ENCODE measurements at regions not wholly inside any gene's neighbourhood (a gene's known extent, or its start where the extent isn't known, plus 50 kb on each side); places are given as distances from the start of the nearest gene placed in this dataset.
"Not testable (repeated sequence)": the region's sequence is repeated elsewhere in the genome, so short reads cannot be mapped to it uniquely, and the experiment has no call there.

- DNase-seq (ENCODE audit: low read depth in 4 of 4, low spot score in 3 of 4) = no peak
Observed at GRCh38 chr10:35890676-35891495, 248.8 kb upstream of the FZD8 start.

- no peak for DNase-seq (ENCODE audit: low read depth in 4 of 4, low spot score in 3 of 4)
Observed at GRCh38 chr10:35889971-35890675, 248.0 kb upstream of the FZD8 start.

DNA sequence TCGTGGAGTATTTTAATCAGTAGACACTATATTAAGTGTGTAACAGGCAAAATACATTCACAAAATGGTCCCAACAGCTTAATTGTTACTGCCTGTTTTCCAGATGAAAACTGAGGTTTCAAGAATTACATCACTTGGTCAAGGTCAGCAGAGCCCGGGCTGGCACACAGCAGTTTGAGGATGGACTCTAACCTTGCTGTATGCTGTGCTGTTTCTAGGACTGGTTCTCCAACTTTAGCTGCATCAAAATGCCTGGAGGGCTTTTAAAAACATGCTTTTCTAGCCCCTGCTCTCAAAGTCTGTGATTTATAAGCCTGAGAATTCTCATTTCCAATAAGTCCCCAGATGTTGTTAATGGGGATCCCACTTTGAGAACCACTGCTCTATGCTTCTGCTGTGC is 247.1 kb upstream of the FZD8 start:
- no peak for DNase-seq (ENCODE audit: low read depth in 4 of 4, low spot score in 3 of 4)

GRCh38 chr10:35888400-35888799 is 246.3 kb upstream of the FZD8 start:
- DNase-seq (ENCODE audit: low read depth in 4 of 4, low spot score in 3 of 4) = no peak

GRCh38 chr10:35887685-35888084 is 245.6 kb upstream of the FZD8 start:
- no peak for DNase-seq (ENCODE audit: low read depth in 4 of 4, low spot score in 3 of 4)

DNA sequence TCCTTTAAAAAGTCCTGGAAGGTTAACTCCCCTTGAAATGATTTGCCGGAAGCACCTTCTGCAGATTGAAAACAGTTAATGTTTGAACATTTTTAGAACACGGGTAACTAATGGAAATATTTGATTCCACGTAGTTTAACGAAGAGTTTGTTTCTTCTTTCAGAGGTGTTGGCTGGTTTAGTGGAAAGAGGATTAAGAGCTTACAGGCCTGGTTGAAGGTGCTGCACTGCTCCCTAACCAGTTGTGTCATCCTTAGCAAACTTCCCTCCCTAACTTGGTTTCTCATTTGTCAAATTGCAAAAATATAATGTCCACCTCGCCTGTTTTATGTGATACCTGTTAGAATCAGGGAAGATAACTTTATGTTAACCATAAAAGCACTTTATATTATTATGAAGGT is 243.0 kb upstream of the FZD8 start:
- DNase-seq (ENCODE audit: low read depth in 4 of 4, low spot score in 3 of 4) = no peak

GRCh38 chr10:35884657-35885071 is 242.6 kb upstream of the FZD8 start:
- DNase-seq (ENCODE audit: low read depth in 4 of 4, low spot score in 3 of 4) = no peak

GRCh38 chr10:35882422-35883150 is 240.5 kb upstream of the FZD8 start:
- no peak for DNase-seq (ENCODE audit: low read depth in 4 of 4, low spot score in 3 of 4)

DNA sequence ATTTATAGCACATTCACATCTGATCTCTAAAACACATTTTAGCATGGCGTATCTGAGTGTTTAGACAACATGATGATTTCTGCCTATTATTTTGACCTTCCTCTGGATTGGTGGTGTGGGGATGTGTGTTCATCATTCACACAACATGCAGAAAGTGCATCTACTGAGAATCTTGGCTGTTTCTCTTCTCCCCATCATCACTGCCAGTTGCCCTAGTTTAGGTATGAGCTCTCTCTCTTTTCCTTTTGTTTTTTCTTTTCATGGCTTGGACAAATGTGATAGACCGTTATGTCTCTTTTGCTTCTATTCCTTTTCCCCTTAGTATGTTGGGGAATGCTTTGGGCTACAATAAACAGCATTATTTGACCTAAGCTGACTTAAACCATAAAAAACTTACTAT is 239.2 kb upstream of the FZD8 start:
- no peak for DNase-seq (ENCODE audit: low read depth in 4 of 4, low spot score in 3 of 4)

- DNase-seq (ENCODE audit: low read depth in 4 of 4, low spot score in 3 of 4) = no peak
Observed at GRCh38 chr10:35876248-35876647, 234.2 kb upstream of the FZD8 start.

DNA sequence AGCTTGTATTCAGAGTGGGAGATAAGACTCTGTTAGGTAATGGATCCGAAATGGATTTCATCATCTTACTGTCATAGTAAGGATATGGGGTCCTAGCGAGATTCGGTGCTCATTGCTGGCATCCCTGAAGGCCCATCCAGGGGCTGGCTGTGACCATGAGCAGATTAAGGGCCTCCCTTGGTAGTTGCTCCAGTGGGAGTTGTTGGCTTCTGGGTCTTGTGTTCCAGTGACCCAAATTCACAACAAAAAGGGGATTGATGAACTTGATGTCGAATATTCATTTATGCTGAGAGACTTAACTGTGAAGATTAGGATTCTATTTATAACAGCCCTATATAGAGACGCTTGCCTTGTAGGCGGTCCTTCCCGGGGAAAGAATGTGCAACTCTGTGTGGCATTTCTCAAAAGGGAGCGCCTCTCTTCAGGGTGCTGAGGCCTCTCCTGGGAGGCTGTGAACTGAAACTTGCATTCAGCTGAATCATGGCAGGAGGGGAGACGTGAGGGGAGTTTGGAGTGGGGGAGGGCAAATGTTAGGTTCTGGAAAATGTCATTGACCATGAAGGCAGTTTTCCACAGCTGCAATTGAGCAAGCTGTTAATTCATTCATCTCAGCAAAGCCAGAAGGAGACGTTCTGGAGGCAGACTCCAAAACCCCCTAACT is 233.1 kb upstream of the FZD8 start:
- DNase-seq (ENCODE audit: low read depth in 4 of 4, low spot score in 3 of 4) = no peak

GRCh38 chr10:35874311-35875015 is 232.4 kb upstream of the FZD8 start:
- no peak for DNase-seq (ENCODE audit: low read depth in 4 of 4, low spot score in 3 of 4)

DNA sequence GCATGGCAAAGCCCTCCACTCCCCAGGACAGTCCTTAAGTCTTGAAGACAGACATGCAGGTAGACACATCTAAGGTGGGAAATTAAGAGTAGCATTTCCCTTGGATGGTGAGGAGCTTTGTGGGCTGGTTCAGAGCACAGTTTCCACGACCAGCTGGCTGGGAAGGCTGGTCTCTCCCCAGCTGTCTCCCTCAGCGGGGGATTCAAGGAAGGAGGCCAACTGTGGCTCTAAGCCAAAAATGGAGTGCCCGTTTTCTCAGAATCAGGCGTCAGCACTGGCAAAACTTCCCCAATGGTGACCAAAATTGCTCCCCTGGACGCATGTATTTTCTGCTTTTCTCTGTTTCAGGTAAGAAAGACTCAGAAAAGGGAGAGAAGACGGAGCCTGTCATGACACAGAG is 230.6 kb upstream of the FZD8 start:
- no peak for DNase-seq (ENCODE audit: low read depth in 4 of 4, low spot score in 3 of 4)

DNA sequence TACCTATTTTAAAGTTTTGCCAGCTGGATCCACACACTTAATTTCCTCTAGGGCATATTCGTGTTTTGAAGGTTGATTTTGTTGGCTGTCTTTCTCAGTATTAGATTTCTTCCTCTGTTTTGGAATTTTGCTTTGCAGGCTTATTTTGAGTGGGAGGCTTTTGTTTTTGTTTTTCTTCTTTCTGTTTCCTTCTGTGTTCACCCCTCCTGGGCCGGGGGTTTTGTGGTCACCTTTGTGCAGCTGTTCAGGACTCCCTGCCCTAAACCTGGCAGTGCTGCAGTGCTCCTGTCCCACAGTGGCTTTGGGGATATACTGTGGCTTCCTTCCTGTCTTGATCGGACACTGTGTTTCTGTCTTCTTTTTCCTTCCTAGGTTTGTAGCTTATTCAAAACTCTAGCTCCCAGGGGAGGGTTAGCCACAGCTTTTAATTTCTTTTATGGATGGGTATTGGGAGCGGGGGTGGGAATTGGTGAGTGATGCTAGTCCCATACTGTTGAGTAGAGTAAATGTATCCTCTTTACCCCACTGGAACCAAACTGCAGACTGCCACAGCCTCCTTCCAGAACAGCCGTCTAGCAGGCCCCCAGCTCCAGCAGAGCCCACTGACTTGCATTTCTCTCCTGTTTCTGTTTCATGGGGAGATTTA is 228.7 kb upstream of the FZD8 start:
- no peak for DNase-seq (ENCODE audit: low read depth in 4 of 4, low spot score in 3 of 4)

GRCh38 chr10:35858676-35859283 is 216.7 kb upstream of the FZD8 start:
- DNase-seq (ENCODE audit: low read depth in 4 of 4, low spot score in 3 of 4) = not testable (repeated sequence)

GRCh38 chr10:35857860-35858259 is 215.8 kb upstream of the FZD8 start:
- DNase-seq (ENCODE audit: low read depth in 4 of 4, low spot score in 3 of 4) = no peak

GRCh38 chr10:35855155-35855947 is 213.3 kb upstream of the FZD8 start:
- DNase-seq (ENCODE audit: low read depth in 4 of 4, low spot score in 3 of 4) = no peak

GRCh38 chr10:35854661-35855060 is 212.6 kb upstream of the FZD8 start:
- DNase-seq (ENCODE audit: low read depth in 4 of 4, low spot score in 3 of 4) = no peak

- DNase-seq (ENCODE audit: low read depth in 4 of 4, low spot score in 3 of 4) = no peak
Observed at GRCh38 chr10:35852721-35853120, 210.6 kb upstream of the FZD8 start.
